Activated T-helper 17 cell treated with anti-CD3 and anti-CD28 coated beads, Interleukin-2, amount 50 U/mL, for 72 hours (primary cell): ENCODE measurements at regions not wholly inside any gene's neighbourhood (a gene's known extent, or its start where the extent isn't known, plus 50 kb on each side); places are given as distances from the start of the nearest gene placed in this dataset.

Source experiments
- ATAC-seq: fragments of 150-1000 bp; cut with Tn5 transposase; replicated peaks from 2 replicates; pipeline ENCODE4 v1.10.0; 2021; ENCODE audit warnings: mild to moderate bottlenecking, moderate library complexity
- H3K27ac Mint-ChIP-seq: one replicate; pipeline ENCODE4 v1.8.0; 2022; ENCODE audit warnings: mixed read lengths
- H3K27me3 Mint-ChIP-seq: one replicate; pipeline ENCODE4 v1.8.0; 2022; ENCODE audit warnings: mixed read lengths
- H3K36me3 Mint-ChIP-seq: one replicate; pipeline ENCODE4 v1.8.0; 2022; ENCODE audit warnings: low read depth, mild to moderate bottlenecking, mixed read lengths
- H3K4me1 Mint-ChIP-seq: one replicate; pipeline ENCODE4 v1.8.0; 2022; ENCODE audit warnings: mixed read lengths
- H3K4me3 Mint-ChIP-seq: one replicate; pipeline ENCODE4 v1.8.0; 2022; ENCODE audit warnings: mild to moderate bottlenecking, mixed read lengths
- H3K9me3 Mint-ChIP-seq: one replicate; pipeline ENCODE4 v1.8.0; 2022; ENCODE audit warnings: mixed read lengths

DNA sequence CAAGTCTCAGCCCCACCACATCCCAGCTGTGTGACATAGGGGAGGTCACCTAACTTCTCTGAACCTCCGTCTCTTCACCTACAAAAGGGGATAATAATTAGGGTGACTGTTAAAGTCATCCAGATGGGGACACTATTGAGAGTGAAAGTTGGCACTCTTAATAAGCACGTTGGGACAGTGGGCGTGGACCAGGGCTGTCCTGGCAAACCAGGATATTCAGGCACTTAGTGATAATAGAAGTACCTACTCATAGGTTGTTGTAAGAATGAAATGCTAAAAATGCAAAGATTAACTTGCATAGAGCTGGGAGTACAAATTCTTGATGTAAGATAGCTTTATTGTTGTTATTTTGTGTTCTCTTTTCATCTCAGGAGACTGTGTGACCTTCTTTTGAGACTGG, 177.9 kb downstream of the MELK start:
- H3K4me3 Mint-ChIP-seq, result no peak overlapping the region
- H3K27me3 Mint-ChIP-seq, result peaks cover 68% of the 10 kb centered on the region
- no peaks in the 10 kb centered on the region for H3K36me3 Mint-ChIP-seq
- no peaks in the 10 kb centered on the region for H3K4me1 Mint-ChIP-seq
- no peaks in the 10 kb centered on the region for H3K9me3 Mint-ChIP-seq
- no peak for ATAC-seq
- H3K27ac Mint-ChIP-seq, result no peak overlapping the region

DNA sequence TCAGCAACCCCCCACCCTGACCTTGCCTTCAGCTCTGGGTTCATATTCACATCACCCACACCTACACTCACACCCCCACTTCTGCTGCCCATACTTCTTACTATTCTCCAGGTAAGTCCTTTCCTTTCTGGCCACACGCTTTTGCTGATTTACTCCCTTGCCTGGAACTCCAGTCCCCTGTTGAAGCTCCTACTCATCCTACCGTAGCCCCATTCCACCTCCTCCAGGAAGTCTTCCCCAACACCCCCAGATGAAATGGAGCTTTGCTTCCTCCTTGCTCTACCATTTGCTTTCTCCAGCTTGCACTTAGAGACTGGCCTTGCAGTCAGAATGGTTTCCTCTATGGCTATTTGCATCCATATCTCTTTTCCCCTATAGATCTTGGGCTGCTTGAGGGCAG, 182.3 kb downstream of the MELK start:
- Mint-ChIP-seq H3K27me3 (peaks cover 58% of the 10 kb centered on the region), H3K4me1 (no peaks in the 10 kb centered on the region), H3K4me3 (no peak overlapping the region), H3K9me3 (no peaks in the 10 kb centered on the region), H3K27ac (no peak overlapping the region), H3K36me3 (no peaks in the 10 kb centered on the region)
- ATAC-seq, result no peak

DNA sequence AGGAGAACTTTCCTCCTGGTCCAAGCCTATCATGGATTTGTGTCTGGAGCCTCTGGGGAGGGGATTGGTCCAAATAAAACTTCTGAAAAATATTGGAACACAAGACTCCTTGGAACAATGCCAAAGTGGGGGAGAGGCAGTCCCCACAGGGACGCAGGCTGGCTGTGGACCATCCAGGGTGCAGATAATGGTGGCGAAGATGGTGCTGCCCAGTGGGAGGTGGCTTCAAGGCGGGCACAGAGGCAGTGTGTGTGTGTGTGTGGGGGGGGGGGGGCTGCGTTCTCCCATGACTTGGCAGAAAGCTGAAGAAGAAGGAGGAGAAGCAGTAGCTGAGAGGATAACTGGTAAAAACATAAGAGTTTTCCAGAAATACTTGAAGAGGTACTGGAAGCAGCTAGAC, 186.4 kb downstream of the MELK start:
- no peak for ATAC-seq
- H3K27me3 Mint-ChIP-seq, result peaks cover 36% of the 10 kb centered on the region
- no peaks in the 10 kb centered on the region for H3K9me3 Mint-ChIP-seq
- H3K4me3 Mint-ChIP-seq, result no peak overlapping the region
- H3K4me1 Mint-ChIP-seq, result no peaks in the 10 kb centered on the region
- no peaks in the 10 kb centered on the region for H3K36me3 Mint-ChIP-seq
- H3K27ac Mint-ChIP-seq, result no peak overlapping the region

DNA sequence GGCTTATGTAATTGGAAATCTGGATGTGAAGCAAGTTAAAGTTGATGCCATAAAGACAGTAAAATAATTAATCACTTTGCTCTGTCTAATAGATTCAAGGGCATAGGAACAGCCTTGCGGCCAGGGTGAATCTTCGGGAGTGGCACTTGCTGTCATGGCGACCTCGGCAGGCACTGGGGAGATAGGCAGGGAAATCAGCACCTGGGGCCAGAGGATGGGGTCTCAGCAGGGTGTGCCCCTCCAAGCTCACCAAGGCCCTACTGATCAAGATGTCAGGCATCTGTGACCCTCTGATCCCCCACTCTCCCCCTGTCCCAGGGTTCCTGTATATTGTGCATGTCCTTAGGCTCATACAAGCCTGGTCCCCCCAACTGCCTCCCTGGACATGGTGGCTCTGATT, 187.3 kb downstream of the MELK start:
- Mint-ChIP-seq H3K27ac (no peak overlapping the region), H3K4me1 (no peaks in the 10 kb centered on the region), H3K27me3 (peaks cover 27% of the 10 kb centered on the region), H3K9me3 (no peaks in the 10 kb centered on the region), H3K4me3 (no peak overlapping the region), H3K36me3 (no peaks in the 10 kb centered on the region)
- ATAC-seq, result no peak

DNA sequence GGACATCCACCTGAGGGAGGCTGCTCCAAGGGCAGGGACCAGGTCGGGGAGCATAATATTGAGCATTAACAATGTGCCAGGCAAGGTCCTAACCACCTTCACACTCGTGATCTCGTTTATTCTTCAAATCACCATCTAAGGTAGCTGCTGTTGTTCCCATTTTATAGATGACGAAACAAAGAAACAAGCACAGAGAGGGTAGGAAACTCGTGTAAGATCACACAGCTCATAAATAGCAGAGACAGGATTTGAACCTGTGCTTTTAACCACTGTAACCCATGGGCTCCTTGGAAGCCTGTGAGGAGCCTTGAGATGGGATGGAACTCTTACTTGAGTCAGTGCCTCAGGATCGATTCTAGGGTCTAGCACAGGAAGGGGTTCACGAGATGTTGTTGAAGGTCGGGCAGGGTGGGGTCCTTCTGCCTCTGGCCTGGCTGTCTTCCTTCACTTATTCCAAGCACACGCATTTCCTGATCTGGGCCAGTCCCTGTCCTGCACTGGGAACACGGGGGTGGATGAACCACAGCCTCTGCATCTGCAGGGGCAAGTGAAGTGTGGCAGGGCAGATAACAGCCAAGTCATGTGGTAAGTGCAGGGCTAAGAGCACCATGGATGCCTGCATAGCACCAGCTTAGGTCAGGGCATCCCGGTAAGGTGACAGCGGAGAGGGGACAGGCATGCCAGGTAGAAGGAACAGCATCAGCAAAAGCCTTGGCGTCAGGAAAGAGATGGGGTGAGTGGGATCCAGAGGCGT, 188.1 kb downstream of the MELK start:
- Mint-ChIP-seq H3K4me1 (no peaks in the 10 kb centered on the region), H3K36me3 (no peaks in the 10 kb centered on the region), H3K27ac (no peak overlapping the region), H3K27me3 (peaks cover 21% of the 10 kb centered on the region), H3K9me3 (no peaks in the 10 kb centered on the region), H3K4me3 (no peak overlapping the region)
- ATAC-seq, result no peak

DNA sequence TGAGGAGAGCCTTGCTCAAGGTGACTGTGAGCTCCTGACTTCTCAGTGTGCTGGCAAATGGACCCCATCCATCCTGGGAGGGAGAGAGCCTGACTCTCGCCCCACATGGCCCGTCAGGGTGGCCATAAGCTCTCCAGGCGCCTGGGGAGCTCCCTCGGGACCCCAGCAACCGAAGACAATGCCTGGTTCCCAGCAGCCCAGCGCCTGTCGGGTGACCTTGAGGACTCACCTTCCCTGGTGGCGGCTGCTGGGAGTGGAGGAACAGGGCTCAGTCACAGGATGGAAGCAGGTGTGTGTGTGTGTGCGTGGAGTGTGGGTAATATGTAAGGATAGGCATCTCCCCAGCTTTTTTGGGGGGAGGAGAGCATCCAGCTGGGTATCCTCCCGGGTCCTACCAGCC, 190.3 kb downstream of the MELK start:
- H3K9me3 Mint-ChIP-seq, result no peaks in the 10 kb centered on the region
- H3K36me3 Mint-ChIP-seq, result no peaks in the 10 kb centered on the region
- no peak overlapping the region for H3K27ac Mint-ChIP-seq
- no peak overlapping the region for H3K4me3 Mint-ChIP-seq
- H3K27me3 Mint-ChIP-seq, result peaks cover 11% of the 10 kb centered on the region
- H3K4me1 Mint-ChIP-seq, result no peaks in the 10 kb centered on the region
- ATAC-seq, result no peak

DNA sequence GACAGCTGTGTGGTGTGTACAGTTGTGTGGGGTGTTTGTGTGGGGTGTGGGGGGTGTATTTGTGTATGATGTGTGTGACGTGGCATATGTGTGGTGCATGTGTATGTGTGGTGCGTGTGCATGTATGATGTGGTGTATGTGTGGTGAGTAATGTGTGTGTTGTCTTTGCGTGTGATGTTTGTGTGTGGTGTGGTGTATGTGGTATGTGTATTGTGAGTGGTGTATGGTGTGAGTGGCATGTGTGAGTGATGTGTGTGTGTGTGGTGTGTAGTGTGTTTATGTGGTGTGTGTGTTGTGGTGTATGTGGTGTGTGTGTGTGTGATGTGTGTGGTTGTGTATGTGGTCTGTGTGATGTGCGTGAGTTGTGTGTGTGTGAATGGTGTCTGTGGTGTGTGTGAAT, 191.1 kb downstream of the MELK start:
- H3K36me3 Mint-ChIP-seq, result no peaks in the 10 kb centered on the region
- peaks cover 11% of the 10 kb centered on the region for H3K27me3 Mint-ChIP-seq
- no peak for ATAC-seq
- H3K4me1 Mint-ChIP-seq, result no peaks in the 10 kb centered on the region
- H3K27ac Mint-ChIP-seq, result no peak overlapping the region
- H3K9me3 Mint-ChIP-seq, result no peaks in the 10 kb centered on the region
- H3K4me3 Mint-ChIP-seq, result no peak overlapping the region

DNA sequence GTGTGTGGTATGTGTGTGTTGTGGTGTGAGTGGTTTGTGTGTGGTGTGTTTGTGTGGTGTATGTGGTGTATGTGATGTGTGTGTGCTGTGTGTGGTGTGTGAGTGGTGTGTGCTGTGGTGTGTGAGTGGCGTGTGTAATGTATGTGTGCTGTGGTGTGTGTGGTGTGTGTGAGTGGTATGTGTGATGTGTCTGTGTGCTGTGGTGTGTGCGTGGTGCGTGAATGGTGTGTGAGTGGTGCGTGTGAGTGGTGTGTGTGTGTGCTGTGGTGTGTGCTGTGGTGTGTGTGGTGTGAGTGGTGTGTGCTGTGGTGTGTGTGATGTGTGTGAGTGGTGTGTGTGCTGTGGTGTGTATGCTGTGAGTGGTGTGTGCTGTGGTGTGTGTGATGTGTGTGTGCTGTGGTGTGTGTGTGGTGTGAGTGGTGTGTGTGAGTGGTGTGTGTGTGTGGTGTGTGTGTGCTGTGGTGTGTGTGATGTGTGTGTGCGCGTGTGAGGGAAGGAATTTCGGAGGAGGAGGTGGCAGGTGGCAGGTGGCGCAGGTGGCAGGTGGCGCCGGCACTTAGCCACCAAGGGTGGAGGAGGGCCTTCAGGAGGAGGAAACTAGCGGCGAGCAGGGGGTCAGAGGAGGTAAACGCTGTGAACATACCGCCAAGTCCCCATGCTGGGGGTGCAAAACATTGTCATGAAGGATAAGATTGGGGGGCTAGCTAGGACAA, 191.8 kb downstream of the MELK start:
- ATAC-seq, result no peak
- peaks cover 11% of the 10 kb centered on the region for H3K27me3 Mint-ChIP-seq
- H3K36me3 Mint-ChIP-seq, result no peaks in the 10 kb centered on the region
- H3K27ac Mint-ChIP-seq, result no peak overlapping the region
- H3K4me3 Mint-ChIP-seq, result no peak overlapping the region
- no peaks in the 10 kb centered on the region for H3K9me3 Mint-ChIP-seq
- no peaks in the 10 kb centered on the region for H3K4me1 Mint-ChIP-seq

DNA sequence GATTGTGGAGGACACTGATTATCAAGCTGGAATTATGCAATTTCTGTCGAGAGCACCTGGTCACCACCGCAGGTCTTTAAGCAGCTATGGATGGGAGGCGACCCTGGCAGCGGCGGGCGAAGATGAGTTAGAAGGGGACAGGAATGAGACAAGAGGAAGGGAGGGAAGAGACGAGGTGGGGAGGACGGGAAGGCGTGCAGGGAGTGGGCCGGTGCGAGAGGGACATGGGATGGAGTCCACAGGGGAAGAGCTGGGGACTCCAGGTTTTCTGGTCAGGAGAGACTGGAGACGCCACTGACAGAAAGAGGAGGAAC, 192.3 kb downstream of the MELK start:
- ATAC-seq, result no peak
- no peak overlapping the region for H3K4me3 Mint-ChIP-seq
- H3K36me3 Mint-ChIP-seq, result no peaks in the 10 kb centered on the region
- peaks cover 6% of the 10 kb centered on the region for H3K27me3 Mint-ChIP-seq
- no peaks in the 10 kb centered on the region for H3K4me1 Mint-ChIP-seq
- no peaks in the 10 kb centered on the region for H3K9me3 Mint-ChIP-seq
- no peak overlapping the region for H3K27ac Mint-ChIP-seq

DNA sequence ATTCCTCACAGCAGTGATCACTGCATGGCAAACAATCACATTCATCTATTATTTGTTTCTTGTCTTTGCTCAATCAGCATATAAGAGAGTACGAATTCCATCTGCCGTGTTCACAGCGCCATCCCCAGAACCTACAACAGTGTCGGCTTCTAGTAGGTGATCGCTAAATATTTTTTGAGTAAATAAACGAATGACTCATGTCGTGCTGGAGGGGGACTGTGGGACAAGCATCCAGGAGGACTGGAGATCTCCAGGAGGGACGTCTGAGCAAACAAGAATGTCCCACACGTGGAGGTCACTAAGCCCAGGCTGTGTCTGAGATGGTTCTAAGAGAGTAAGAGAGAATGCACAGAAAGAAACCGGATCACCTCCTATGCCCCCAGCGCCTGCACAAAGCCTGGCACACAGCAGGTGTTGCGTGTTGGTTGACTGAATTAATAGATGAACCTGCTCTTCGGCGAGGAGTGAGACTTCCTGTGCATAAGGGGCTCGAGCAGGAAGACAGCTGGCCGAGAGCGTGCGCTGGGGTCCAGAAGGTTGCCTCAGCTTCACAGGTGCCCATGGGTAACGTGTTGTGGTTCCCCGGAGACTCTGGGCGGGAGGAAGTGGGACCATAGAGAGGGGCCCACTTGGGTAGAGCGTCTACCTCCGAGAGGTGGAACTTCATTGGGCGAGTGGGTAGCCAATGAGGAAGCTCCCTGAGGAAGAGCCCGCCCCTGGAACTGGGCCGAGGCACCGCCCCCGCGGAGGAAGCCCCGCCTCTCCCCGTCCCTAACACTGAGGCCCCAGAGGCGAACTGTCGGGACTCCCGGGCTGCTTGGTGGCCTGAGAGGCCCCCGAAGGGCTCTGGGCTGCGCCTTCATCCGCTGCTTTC, 193.0 kb downstream of the MELK start:
- no peak overlapping the region for H3K4me3 Mint-ChIP-seq
- H3K9me3 Mint-ChIP-seq, result no peaks in the 10 kb centered on the region

DNA sequence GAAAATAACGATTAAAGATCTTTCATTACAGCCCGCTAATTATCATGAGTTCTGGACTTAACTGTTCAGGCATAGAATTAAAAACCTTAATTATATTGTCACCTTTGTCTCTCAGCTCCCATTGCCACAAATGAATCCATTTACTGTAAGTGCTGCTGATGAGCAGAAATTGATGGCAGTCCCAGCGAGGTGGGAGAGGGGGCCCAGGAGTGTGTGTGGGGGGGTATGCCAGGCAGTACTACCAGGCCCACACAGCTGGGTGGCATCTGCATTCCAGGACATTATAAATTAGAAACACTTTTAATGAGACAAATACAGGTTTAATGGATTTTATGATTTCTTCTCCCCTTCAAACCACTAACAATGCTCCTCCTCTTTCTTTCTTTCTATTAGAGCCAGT, 196.0 kb downstream of the MELK start:
- ATAC-seq, result no peak
- Mint-ChIP-seq H3K9me3 (no peaks in the 10 kb centered on the region), H3K27me3 (peaks cover 14% of the 10 kb centered on the region), H3K4me3 (no peak overlapping the region), H3K27ac (no peak overlapping the region), H3K36me3 (no peaks in the 10 kb centered on the region), H3K4me1 (peaks cover 5% of the 10 kb centered on the region)

More for the DNA sequence above, 193.0 kb downstream of the MELK start:
- peaks cover 4% of the 10 kb centered on the region for H3K27me3 Mint-ChIP-seq
- no peak overlapping the region for H3K27ac Mint-ChIP-seq
- H3K36me3 Mint-ChIP-seq, result no peaks in the 10 kb centered on the region
- peak; percentile 99 for ATAC-seq
- no peaks in the 10 kb centered on the region for H3K4me1 Mint-ChIP-seq

DNA sequence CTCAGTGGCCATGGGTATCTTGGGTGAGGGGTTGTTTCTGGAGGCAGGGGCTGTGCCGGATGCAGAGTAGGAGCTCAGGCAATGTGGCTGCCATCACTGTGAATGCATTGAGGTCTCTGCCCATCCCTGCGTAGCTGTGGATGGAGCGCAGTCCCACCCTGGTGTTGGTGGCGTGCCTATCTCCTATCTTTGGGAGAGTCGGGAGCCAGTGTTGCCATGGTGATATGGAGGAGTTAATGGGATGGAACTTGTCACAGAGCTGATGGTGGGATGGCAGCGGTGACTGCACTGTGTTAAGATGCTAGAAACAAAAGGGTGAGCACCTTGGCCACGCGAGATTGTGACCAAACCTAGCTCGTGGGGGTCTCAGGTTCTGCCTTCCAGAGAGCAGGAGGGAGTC, 197.3 kb downstream of the MELK start:
- H3K4me1 Mint-ChIP-seq, result peaks cover 5% of the 10 kb centered on the region
- H3K9me3 Mint-ChIP-seq, result no peaks in the 10 kb centered on the region
- no peak overlapping the region for H3K4me3 Mint-ChIP-seq
- no peak for ATAC-seq
- H3K36me3 Mint-ChIP-seq, result no peaks in the 10 kb centered on the region
- H3K27ac Mint-ChIP-seq, result no peak overlapping the region
- peaks cover 17% of the 10 kb centered on the region for H3K27me3 Mint-ChIP-seq

DNA sequence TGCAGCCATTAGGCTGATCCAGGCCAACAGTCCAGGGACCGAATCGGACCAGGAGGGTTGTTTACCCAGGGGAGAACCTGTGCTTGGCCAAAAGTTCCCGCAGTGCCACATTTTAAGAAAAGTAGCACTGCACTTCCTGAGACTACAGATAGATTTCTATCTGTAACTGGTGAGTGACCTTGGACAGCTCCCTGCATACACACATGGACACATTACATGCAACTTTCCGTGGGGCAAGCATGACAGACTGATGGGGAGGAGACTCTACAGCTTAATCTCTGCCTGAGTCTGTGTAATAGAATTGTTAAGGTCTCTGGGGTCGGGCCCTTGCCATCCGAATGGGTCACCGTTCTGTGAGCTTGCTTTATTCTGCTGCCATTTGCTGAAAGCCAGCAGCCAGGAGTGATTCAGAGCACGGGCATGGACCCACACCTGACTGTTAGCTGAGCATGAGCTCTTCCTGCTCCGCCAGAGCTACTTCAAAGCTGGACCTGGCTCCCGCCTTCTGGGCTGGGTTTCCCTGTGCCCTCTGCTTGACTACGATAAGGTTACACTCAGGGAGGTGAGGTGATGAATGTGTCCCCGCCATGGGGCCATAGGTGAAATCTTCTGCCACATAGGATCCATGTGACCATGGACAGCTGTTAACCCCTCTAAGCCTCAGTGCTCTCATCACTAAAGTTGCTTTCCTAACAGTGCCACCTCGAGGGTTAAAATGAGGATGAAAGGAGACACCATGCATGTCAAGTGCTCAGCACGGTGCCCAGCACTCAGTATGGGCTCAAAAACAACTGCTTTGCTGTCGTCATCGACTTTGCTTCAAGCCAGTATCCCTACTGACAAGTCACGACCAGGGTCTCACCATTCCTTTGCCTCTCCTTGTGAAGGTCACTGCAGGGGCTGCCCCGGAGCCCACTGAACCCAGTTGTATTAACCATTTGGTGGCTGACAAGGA, 200.0 kb downstream of the MELK start:
- no peak overlapping the region for H3K27ac Mint-ChIP-seq
- no peak for ATAC-seq
- no peak overlapping the region for H3K4me3 Mint-ChIP-seq
- H3K27me3 Mint-ChIP-seq, result peaks cover 30% of the 10 kb centered on the region
- peaks cover 5% of the 10 kb centered on the region for H3K4me1 Mint-ChIP-seq
- no peaks in the 10 kb centered on the region for H3K36me3 Mint-ChIP-seq
- no peaks in the 10 kb centered on the region for H3K9me3 Mint-ChIP-seq

DNA sequence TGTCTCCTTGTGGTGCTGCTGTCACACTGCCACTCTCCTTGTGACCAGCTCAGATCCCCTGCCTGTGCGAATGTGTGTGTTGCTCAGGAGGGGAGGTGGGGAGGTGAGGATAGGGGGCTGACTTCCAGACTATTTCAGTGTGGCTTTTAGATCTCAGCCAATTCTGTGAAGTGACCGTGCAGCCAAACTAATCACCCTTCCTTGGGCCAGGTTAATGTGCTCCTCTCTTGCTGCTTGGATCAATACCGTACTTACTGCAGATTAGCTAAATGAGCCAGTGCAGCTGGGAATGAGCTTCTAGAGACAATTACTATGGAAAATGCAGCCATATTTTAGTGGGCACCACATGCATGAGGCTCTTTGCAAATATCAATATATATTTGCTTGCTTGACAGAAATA, 206.0 kb downstream of the MELK start:
- Mint-ChIP-seq H3K27me3 (peaks cover 39% of the 10 kb centered on the region), H3K9me3 (no peaks in the 10 kb centered on the region), H3K36me3 (no peaks in the 10 kb centered on the region), H3K4me1 (peaks cover under 1% of the 10 kb centered on the region), H3K4me3 (no peak overlapping the region), H3K27ac (no peak overlapping the region)
- ATAC-seq, result no peak
